Activated CD8-positive, alpha-beta memory T cell treated with anti-CD3 and anti-CD28 coated beads, Interleukin-2, amount 50 U/mL, for 4 hours (primary cell): ENCODE measurements at regions not wholly inside any gene's neighbourhood (a gene's known extent, or its start where the extent isn't known, plus 50 kb on each side); places are given as distances from the start of the nearest gene placed in this dataset.

Source experiments
- DNase-seq: peaks from one replicate; pipeline ENCODE4 v3.0.0-alpha.2; 2020

- no peak for DNase-seq
These were observed 124.4 kb downstream of the FBXO15 start for GRCh38 chr18:74023220-74023619.

DNA sequence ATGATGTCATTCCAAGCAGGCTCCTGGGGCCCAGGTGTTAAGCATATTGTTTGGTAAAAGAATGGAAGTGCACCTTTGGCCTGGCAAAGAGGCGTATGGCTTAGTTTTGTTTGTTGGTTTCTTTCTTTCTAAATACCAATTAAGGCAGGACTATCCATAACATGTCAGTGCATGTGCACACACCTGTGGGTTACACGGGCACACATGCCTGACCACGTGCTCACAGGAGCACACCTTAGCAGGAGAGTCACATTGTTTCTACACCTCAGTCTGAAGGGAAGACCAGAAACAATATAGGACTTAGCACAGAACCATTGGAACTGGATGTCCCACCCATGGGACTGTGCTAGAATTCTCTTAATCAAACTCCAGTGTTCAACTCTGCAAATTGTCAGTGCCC, 127.8 kb downstream of the FBXO15 start:
- DNase-seq = no peak

DNA sequence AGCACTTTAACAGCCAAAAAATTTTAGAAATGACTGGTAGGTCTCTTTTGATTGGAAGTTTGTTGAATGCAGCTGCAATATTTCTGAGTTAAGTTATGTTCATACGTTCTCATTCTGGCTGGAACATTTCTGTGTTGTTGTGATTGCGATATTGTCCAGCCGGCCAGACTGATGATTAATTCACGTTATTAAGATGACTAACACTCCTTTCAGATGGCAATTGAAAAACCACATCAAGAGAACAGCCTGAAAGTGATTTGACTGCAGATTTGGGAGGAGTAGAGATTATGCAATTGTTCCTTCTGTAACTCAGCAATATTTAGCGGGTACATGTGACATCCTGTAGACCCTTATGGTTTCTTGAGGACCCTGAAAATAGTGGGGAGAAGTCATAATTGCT, 133.7 kb downstream of the FBXO15 start:
- DNase-seq = no peak

GRCh38 chr18:74012954-74013630, 134.5 kb downstream of the FBXO15 start:
- no peak for DNase-seq

- no peak for DNase-seq
These were observed 141.5 kb downstream of the FBXO15 start for GRCh38 chr18:74006143-74006542.

DNA sequence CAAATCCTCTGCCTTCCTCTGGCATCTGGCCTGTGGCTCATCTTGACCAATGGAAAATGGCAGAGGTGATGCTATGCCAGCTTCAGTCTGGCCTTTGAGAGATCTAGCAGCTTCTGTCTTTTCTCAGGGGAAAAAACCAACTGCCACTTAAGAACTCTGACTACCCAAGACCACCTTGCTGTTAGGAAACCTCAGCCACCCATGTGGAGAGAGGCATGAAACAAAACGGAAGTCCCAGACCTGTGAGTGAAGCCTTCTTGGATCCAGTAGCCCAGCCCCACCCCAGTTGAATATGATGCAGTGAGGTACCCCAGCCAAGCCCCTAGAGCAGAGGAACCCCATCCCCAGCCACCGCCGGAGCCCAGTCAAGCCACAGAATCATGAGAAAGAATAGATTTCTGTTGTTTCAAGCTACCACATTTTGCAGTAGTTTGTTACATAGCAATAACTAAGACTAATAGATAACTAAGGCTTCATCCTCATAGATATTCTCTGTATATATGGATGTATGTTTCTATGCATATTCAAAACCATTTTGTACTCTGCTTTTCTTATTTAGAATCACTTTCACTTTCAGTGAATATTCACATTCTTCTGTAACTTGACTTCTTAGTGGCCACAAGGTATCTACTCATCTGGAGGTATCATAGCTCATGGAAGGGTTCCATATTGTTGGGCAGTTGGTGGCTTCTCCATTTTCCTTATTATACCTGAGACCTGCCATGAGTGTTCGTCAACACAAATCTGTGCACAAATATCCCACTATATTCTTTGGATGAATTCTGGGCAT, 142.1 kb downstream of the FBXO15 start:
- DNase-seq = no peak

DNA sequence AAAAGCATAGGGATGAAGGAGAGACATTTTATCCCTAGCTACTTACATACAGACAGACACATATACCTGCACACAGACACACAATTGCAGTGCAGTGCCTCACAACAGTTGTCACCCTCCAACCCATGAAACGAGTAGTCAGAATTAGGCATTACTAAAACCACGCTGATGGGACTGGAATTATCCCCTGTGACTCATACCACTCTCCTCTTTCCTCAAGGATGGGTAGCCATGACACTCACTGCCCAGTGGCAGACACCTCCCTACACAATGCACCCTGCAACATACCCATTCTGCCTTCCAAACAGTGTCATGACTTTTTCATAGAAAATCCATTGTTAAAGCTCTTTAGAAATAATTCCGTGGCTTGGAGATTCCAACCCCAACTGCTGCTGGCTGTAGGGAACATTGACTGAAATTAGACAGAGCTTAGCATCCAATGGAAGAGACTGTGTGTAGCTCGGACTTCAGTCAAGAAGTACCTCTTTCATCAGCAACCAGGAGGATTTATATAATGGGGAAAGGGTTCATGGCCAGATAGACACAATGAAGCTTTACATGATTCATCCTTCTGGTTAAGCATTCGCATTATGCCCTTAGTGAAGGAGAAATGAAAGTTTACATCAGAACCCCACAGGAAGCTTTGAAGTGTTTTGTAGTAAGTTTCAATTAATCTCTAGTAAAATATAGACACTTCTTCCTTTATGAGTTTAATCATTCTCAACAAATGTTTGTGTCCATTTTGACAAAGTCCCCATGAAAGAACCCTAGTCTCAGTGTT, 155.2 kb downstream of the FBXO15 start:
- DNase-seq = no peak

DNA sequence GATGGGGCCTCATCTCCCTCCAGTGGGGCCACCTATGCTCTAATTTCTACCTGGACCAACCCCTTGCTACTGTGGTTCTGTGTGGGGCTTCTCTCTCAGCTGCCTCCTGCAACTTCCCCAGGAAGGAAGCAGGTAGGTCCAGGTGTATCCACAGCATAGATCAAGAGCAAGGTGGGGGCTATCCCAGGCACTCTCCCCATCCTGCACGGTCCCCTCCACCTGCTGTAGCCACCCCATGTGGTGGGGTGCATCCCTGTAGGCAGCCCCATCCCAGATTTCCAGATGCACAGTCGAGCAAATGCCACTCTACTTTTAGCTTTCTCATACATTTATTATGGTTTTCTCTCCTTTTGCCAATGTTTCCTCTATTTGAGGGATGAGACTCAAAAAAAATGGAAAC, 156.1 kb downstream of the FBXO15 start:
- no peak for DNase-seq

- no peak for DNase-seq
These were observed 157.4 kb downstream of the FBXO15 start for GRCh38 chr18:73990258-73990657.

GRCh38 chr18:73987247-73987980, 160.2 kb downstream of the FBXO15 start:
- DNase-seq = no peak

DNA sequence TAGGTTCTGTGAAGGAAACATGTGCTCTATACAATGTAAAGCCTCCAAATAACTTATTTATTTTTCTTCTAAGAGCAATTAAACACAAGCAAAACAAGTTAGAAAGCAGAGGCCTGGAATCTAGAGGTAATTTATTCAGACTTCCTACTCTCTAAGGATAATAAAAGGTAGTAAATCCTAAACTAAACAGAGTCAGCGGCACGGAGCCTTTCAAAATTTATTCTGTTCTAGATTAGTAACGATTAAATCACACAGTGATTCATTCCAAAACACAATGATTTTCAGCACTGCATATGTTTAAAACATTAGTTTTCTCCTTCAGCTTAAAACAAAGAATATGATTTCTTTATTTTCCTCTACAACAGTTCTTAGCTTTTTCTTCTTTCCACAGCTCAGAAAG, 160.9 kb downstream of the FBXO15 start:
- DNase-seq = no peak

- DNase-seq = no peak
These were observed 161.6 kb downstream of the FBXO15 start for GRCh38 chr18:73985855-73986625.

DNA sequence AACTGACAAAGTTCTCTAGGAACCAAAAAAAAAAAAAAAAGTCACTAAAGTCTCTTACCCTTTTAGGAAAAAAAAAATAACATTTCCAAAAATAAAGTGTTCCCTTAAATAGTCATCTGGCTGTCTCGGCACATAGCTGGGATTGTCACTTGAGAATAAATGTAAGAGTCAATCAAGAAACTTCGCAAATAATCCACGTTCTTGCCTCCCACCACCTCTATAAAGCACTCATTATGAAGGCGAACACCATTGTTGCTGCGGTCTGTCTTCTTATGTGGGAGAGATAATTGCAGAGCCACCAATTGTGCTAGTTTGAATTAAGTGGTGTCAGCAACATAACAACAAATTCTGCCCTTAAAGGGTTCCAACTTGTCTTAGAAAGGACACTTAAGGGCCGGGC, 163.7 kb downstream of the FBXO15 start:
- no peak for DNase-seq

DNA sequence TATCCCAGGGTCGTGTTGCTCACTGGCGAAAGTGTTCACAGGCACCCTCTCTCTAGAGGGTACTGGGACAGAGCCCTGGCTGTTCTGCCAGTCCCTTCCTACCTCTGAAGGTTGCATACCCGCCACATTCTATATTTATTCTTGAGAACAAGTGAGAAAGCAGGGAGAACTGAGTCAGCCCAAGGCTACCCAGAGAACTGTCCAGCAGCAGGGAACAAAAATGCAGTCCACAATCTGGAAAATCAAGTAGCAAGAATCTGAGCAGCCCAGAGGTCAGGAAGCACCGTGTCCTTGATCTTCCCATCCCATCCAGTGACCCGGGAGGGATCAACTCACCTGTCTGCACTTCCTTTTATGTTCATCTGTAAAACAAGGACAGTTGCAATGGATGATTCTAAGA, 164.1 kb downstream of the FBXO15 start:
- no peak for DNase-seq

DNA sequence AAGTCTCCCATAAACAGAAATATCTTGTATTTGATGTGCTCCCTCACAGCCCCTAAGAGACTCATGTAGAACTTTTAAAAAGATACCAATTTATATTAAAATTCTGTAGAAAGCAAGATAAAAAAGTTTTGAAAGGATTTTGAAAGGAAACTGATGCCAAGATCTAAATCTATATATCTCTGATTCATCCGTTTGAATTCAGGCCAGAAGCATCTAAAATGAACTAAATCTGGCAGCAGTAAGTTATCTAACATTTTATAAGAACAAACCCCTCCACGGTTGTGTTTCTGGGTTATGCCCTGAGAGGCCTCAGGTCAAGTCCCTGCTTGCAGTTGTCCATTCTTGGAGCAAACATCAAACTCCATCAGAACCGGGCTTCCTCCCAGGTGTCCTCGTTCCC, 165.8 kb downstream of the FBXO15 start:
- DNase-seq = no peak

GRCh38 chr18:73980289-73980979, 167.2 kb downstream of the FBXO15 start:
- DNase-seq = no peak

GRCh38 chr18:73979742-73980141, 167.9 kb downstream of the FBXO15 start:
- no peak for DNase-seq

DNA sequence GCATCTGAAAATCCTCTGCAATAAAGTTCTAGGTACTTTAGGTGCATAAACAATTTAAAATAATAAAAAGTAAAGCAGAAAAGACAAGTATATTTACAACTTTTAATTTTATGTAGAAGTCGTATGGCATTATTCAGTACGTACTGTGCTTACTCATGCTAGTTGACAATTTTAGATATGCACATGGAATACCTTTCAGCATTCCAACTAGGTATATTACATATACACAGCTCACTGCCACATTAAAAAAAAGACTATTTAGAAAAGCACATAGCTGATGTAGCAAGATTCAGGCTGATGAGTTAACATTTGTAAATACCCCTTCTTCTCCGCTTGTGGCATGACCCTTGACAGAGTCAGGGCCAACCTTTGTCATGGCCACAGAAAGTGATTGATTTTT, 171.2 kb downstream of the FBXO15 start:
- no peak for DNase-seq

- DNase-seq = no peak
These were observed 172.4 kb downstream of the FBXO15 start for GRCh38 chr18:73975266-73975665.

DNA sequence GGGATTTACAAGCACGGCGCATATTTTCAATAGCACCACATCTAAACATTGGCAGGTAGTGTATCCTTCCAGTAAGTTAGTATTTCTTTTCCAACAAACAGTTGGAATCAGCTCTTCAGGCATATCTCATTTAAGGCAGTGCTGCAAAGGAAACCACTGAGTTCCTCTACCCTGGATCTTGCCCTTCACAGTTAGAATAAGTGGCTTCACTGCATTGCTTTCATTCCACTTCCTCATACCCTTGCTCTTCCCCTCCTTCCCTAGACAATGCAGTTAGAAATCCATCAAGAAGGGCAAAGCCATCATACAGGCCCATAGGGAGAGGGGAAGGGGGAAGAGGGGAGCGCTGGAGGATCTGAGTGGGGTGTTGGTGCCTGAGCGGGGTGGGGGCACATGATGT, 173.7 kb downstream of the FBXO15 start:
- no peak for DNase-seq

GRCh38 chr18:73966954-73967353, 180.7 kb downstream of the FBXO15 start:
- DNase-seq = no peak

GRCh38 chr18:73962256-73962655, 185.4 kb downstream of the FBXO15 start:
- DNase-seq = no peak
